HG02623 (cell line): ENCODE measurements at regions not wholly inside any gene's neighbourhood (a gene's known extent, or its start where the extent isn't known, plus 50 kb on each side); places are given as distances from the start of the nearest gene placed in this dataset.
"Not testable (repeated sequence)": the region's sequence is repeated elsewhere in the genome, so short reads cannot be mapped to it uniquely, and the experiment has no call there.

Source experiments
- ATAC-seq: cut with Tn5 transposase; IDR thresholded peaks from one replicate; pipeline ENCODE4 v1.9.1; 2021; ENCODE audit warnings: moderate library complexity; ENCODE audit not compliant: unreplicated experiment

- ATAC-seq, result no peak
These were observed 129.7 kb upstream of the TNP1 start for GRCh38 chr2:216989340-216990129.

GRCh38 chr2:216987252-216987821, 127.5 kb upstream of the TNP1 start:
- ATAC-seq, result no peak

- no peak for ATAC-seq
These were observed 125.8 kb upstream of the TNP1 start for GRCh38 chr2:216985658-216986141.

GRCh38 chr2:216984937-216985336, 125.1 kb upstream of the TNP1 start:
- no peak for ATAC-seq

GRCh38 chr2:216981951-216982350, 122.1 kb upstream of the TNP1 start:
- not testable (repeated sequence) for ATAC-seq

- ATAC-seq, result not testable (repeated sequence)
These were observed 120.6 kb upstream of the TNP1 start for GRCh38 chr2:216980510-216980909.

- no peak for ATAC-seq
These were observed 114.7 kb upstream of the TNP1 start for GRCh38 chr2:216974321-216975302.

- no peak for ATAC-seq
These were observed 111.7 kb upstream of the TNP1 start for GRCh38 chr2:216971593-216971992.

GRCh38 chr2:216970359-216970915, 110.6 kb upstream of the TNP1 start:
- ATAC-seq, result no peak

- no peak for ATAC-seq
These were observed 108.0 kb upstream of the TNP1 start for GRCh38 chr2:216967889-216968288.

- ATAC-seq, result no peak
These were observed 100.9 kb upstream of the TNP1 start for GRCh38 chr2:216960671-216961268.

- ATAC-seq, result no peak
These were observed 99.6 kb upstream of the TNP1 start for GRCh38 chr2:216959433-216959832.

- ATAC-seq, result no peak
These were observed 97.1 kb upstream of the TNP1 start for GRCh38 chr2:216956820-216957493.

GRCh38 chr2:216951171-216951570, 91.3 kb upstream of the TNP1 start:
- no peak for ATAC-seq

GRCh38 chr2:216950547-216950946, 90.7 kb upstream of the TNP1 start:
- ATAC-seq, result no peak

GRCh38 chr2:216949700-216950413, 90.0 kb upstream of the TNP1 start:
- peak; percentile 60 for ATAC-seq

- ATAC-seq, result no peak
These were observed 87.2 kb upstream of the TNP1 start for GRCh38 chr2:216947055-216947454.

- ATAC-seq, result no peak
These were observed 84.9 kb upstream of the TNP1 start for GRCh38 chr2:216944733-216945132.

- ATAC-seq, result no peak
These were observed 83.2 kb upstream of the TNP1 start for GRCh38 chr2:216943109-216943508.
